T-cell (primary cell): ENCODE measurements at regions not wholly inside any gene's neighbourhood (a gene's known extent, or its start where the extent isn't known, plus 50 kb on each side); places are given as distances from the start of the nearest gene placed in this dataset.

Experiments
- ATAC-seq, 4 experiments: fragments of 200-7000 bp in 3 of 4; fragments of 150-1000 bp in 1 of 4; cut with Tn5 transposase; replicated peaks in 1 of 4; 1 replicate in 3 of 4; 2 replicates in 1 of 4; pipeline ENCODE4 v1.10.0; 2021; ENCODE audit warnings: moderate library complexity in 3 of 4, mild to moderate bottlenecking in 2 of 4, moderate number of reproducible peaks in 1 of 4
- CTCF ChIA-PET, 2 donors: fragments of 300-600 bp; sonication (Branson Sonifier 250); formaldehyde crosslinking; loops; one replicate each; lab custom pipeline; 2022; ENCODE audit warnings: antibody characterized with exemption in 2 of 2; lab: Charles Lee
- POLR2A ChIA-PET, 2 donors: fragments of 300-600 bp; sonication (Branson Sonifier 250); formaldehyde crosslinking; loops; one replicate each; lab custom pipeline; 2022; ENCODE audit warnings: antibody characterized with exemption in 2 of 2; lab: Charles Lee
- DNase-seq, 35 experiments: peaks; one replicate each; pipeline versions ENCODE4 v3.0.0 to v3.0.0-alpha.2; 2013 to 2023
- H3K27ac ChIP-seq: one replicate; pipeline ENCODE4 v1.5.1; 2013; ENCODE audit warnings: low read length
- H3K27me3 ChIP-seq, 2 experiments: replicated peaks in 1 of 2; 1 replicate in 1 of 2; 2 replicates in 1 of 2; pipeline versions ENCODE4 v1.6.1 to v1.7.0; 2013; ENCODE audit warnings: low read length in 1 of 2, mixed read lengths in 1 of 2; ENCODE audit not compliant: control insufficient read depth in 2 of 2, insufficient read depth in 2 of 2; ENCODE audit errors: extremely low read depth in 1 of 2
- H3K36me3 ChIP-seq, 2 donors: 1 replicate in 1 of 2; 2 replicates in 1 of 2; pipeline versions ENCODE4 v1.6.1 to v1.7.0; 2013; ENCODE audit warnings: low read length in 1 of 2; ENCODE audit not compliant: control insufficient read depth in 2 of 2, insufficient read depth in 1 of 2; ENCODE audit errors: extremely low read depth in 1 of 2
- H3K4me1 ChIP-seq, 2 experiments: 1 replicate in 1 of 2; 2 replicates in 1 of 2; pipeline versions ENCODE4 v1.6.1 to v1.7.0; 2013; ENCODE audit warnings: low read length in 2 of 2, mixed read lengths in 1 of 2; ENCODE audit not compliant: insufficient read depth in 2 of 2, control insufficient read depth in 1 of 2; ENCODE audit errors: extremely low read depth in 1 of 2
- H3K4me3 ChIP-seq, 2 donors: 1 replicate in 1 of 2; 2 replicates in 1 of 2; pipeline versions ENCODE4 v1.5.1 to v1.7.0; 2013; ENCODE audit warnings: mild to moderate bottlenecking in 2 of 2, low read length in 1 of 2, moderate library complexity in 1 of 2; ENCODE audit not compliant: control insufficient read depth in 1 of 2; ENCODE audit errors: extremely low read depth in 1 of 2
- H3K9me3 ChIP-seq: 2 replicates; pipeline ENCODE4 v1.7.0; 2013
- H3K27ac Mint-ChIP-seq, 2 donors: one replicate each; pipeline ENCODE4 v1.8.0; 2020 to 2021; ENCODE audit warnings: mild to moderate bottlenecking in 2 of 2, mixed read lengths in 2 of 2
- H3K27me3 Mint-ChIP-seq, 2 donors: one replicate each; pipeline ENCODE4 v1.8.0; 2021 to 2022; ENCODE audit warnings: mixed read lengths in 2 of 2
- H3K36me3 Mint-ChIP-seq: one replicate; pipeline ENCODE4 v1.8.0; 2021; ENCODE audit warnings: mixed read lengths
- H3K4me1 Mint-ChIP-seq, 3 donors: one replicate each; pipeline ENCODE4 v1.8.0; 2020 to 2022; ENCODE audit warnings: mixed read lengths in 3 of 3, mild to moderate bottlenecking in 1 of 3
- H3K4me3 Mint-ChIP-seq, 3 donors: one replicate each; pipeline ENCODE4 v1.8.0; 2020 to 2022; ENCODE audit warnings: mild to moderate bottlenecking in 3 of 3, mixed read lengths in 3 of 3, moderate library complexity in 3 of 3
- H3K9me3 Mint-ChIP-seq, 3 donors: one replicate each; pipeline ENCODE4 v1.8.0; 2020 to 2022; ENCODE audit warnings: mixed read lengths in 3 of 3
- WGBS: methylation state at CpG from one replicate; pipeline ENCODE4 v1.1.5; 2013; ENCODE audit warnings: missing lambda C conversion rate; ENCODE audit not compliant: insufficient coverage; 5-methylcytosine and 5-hydroxymethylcytosine counted together

- H3K4me3 Mint-ChIP-seq, result no peak overlapping the region
- POLR2A ChIA-PET, result no interaction called here
- H3K27ac ChIP-seq, result no peak overlapping the region
- CTCF ChIA-PET, result no interaction called here
- H3K27me3 ChIP-seq, result no peaks in the 10 kb centered on the region
- no peak overlapping the region for H3K27ac Mint-ChIP-seq
- peaks cover 0 to 11% (median 8%) of the 10 kb centered on the region in 3 donors for H3K9me3 Mint-ChIP-seq
- no peaks in the 10 kb centered on the region for H3K9me3 ChIP-seq
- no peaks in the 10 kb centered on the region for H3K27me3 Mint-ChIP-seq
- no peaks in the 10 kb centered on the region for H3K4me1 Mint-ChIP-seq
- H3K36me3 Mint-ChIP-seq, result no peaks in the 10 kb centered on the region
- no CpG with 5 or more reads among the region's 3 CpGs for WGBS
- H3K4me3 ChIP-seq, result no peak overlapping the region
- no peak for DNase-seq
- ATAC-seq, result no peak
- no peaks in the 10 kb centered on the region for H3K36me3 ChIP-seq
- no peaks in the 10 kb centered on the region for H3K4me1 ChIP-seq
Observed at GRCh38 chr3:180329187-180329586, 272.8 kb upstream of the TTC14 start.

- no peaks in the 10 kb centered on the region for H3K27me3 Mint-ChIP-seq
- Histone ChIP-seq H3K36me3 (no peaks in the 10 kb centered on the region), H3K9me3 (no peaks in the 10 kb centered on the region), H3K27me3 (no peaks in the 10 kb centered on the region), H3K27ac (no peak overlapping the region), H3K4me1 (no peaks in the 10 kb centered on the region), H3K4me3 (no peak overlapping the region)
- H3K4me1 Mint-ChIP-seq, result no peaks in the 10 kb centered on the region
- DNase-seq (no peak), ATAC-seq (no peak)
- no CpG with 5 or more reads among the region's 2 CpGs for WGBS
- H3K27ac Mint-ChIP-seq, result no peak overlapping the region
- no peak overlapping the region for H3K4me3 Mint-ChIP-seq
- ChIA-PET POLR2A (no interaction called here), CTCF (no interaction called here)
- peaks cover 0 to 9% (median 8%) of the 10 kb centered on the region in 3 donors for H3K9me3 Mint-ChIP-seq
- no peaks in the 10 kb centered on the region for H3K36me3 Mint-ChIP-seq
Observed at GRCh38 chr3:180329847-180330246, 272.1 kb upstream of the TTC14 start.

GRCh38 chr3:180330440-180330839 is 271.5 kb upstream of the TTC14 start:
- H3K27ac ChIP-seq, result no peak overlapping the region
- H3K36me3 ChIP-seq, result no peaks in the 10 kb centered on the region
- Mint-ChIP-seq H3K4me3 (no peak overlapping the region), H3K27me3 (no peaks in the 10 kb centered on the region), H3K4me1 (no peaks in the 10 kb centered on the region), H3K27ac (no peak overlapping the region), H3K9me3 (peaks cover 0 to 9% (median 8%) of the 10 kb centered on the region in 3 donors), H3K36me3 (no peaks in the 10 kb centered on the region)
- no peaks in the 10 kb centered on the region for H3K9me3 ChIP-seq
- no peak overlapping the region for H3K4me3 ChIP-seq
- ChIA-PET CTCF (no interaction called here), POLR2A (no interaction called here)
- ATAC-seq (no peak), DNase-seq (no peak)
- no CpG with 5 or more reads among the region's 1 CpG for WGBS
- H3K4me1 ChIP-seq, result no peaks in the 10 kb centered on the region
- H3K27me3 ChIP-seq, result no peaks in the 10 kb centered on the region

- WGBS, result 80% methylated on average over 1 of the region's 4 CpGs
- POLR2A ChIA-PET, result no interaction called here
- Histone ChIP-seq H3K27me3 (no peaks in the 10 kb centered on the region), H3K4me1 (no peaks in the 10 kb centered on the region), H3K36me3 (no peaks in the 10 kb centered on the region), H3K9me3 (no peaks in the 10 kb centered on the region), H3K27ac (no peak overlapping the region), H3K4me3 (no peak overlapping the region)
- DNase-seq (no peak), ATAC-seq (no peak)
- Mint-ChIP-seq H3K27me3 (no peaks in the 10 kb centered on the region), H3K36me3 (no peaks in the 10 kb centered on the region), H3K9me3 (peaks cover 0 to 9% (median 8%) of the 10 kb centered on the region in 3 donors), H3K4me3 (no peak overlapping the region), H3K27ac (no peak overlapping the region), H3K4me1 (no peaks in the 10 kb centered on the region)
- CTCF ChIA-PET, result no interaction called here
Observed at GRCh38 chr3:180332608-180333007, 269.4 kb upstream of the TTC14 start.

GRCh38 chr3:180335050-180335449 is 266.9 kb upstream of the TTC14 start:
- ChIA-PET POLR2A (no interaction called here), CTCF (no interaction called here)
- ATAC-seq (no peak), DNase-seq (no peak)
- no peaks in the 10 kb centered on the region for H3K9me3 ChIP-seq
- no peaks in the 10 kb centered on the region for H3K36me3 ChIP-seq
- WGBS, result 83% methylated on average over 1 of the region's 3 CpGs
- peaks cover 3 to 9% (median 8%) of the 10 kb centered on the region in 3 donors for H3K9me3 Mint-ChIP-seq
- no peaks in the 10 kb centered on the region for H3K4me1 Mint-ChIP-seq
- H3K27me3 ChIP-seq, result no peaks in the 10 kb centered on the region
- H3K36me3 Mint-ChIP-seq, result no peaks in the 10 kb centered on the region
- no peak overlapping the region for H3K27ac ChIP-seq
- H3K4me1 ChIP-seq, result no peaks in the 10 kb centered on the region
- H3K4me3 Mint-ChIP-seq, result no peak overlapping the region
- H3K27me3 Mint-ChIP-seq, result no peaks in the 10 kb centered on the region
- no peak overlapping the region for H3K4me3 ChIP-seq
- H3K27ac Mint-ChIP-seq, result no peak overlapping the region

- H3K36me3 ChIP-seq, result no peaks in the 10 kb centered on the region
- ATAC-seq (no peak), DNase-seq (no peak)
- no peaks in the 10 kb centered on the region for H3K27me3 ChIP-seq
- Mint-ChIP-seq H3K27me3 (no peaks in the 10 kb centered on the region), H3K9me3 (peaks cover 0 to 15% (median 0%) of the 10 kb centered on the region in 3 donors), H3K36me3 (no peaks in the 10 kb centered on the region), H3K4me3 (no peak overlapping the region), H3K27ac (no peak overlapping the region), H3K4me1 (no peaks in the 10 kb centered on the region)
- H3K27ac ChIP-seq, result no peak overlapping the region
- H3K4me3 ChIP-seq, result no peak overlapping the region
- WGBS, result 100% methylated on average over 2 of the region's 2 CpGs
- ChIA-PET CTCF (no interaction called here), POLR2A (interaction anchor here in 1 of 2 donors (0.6 kb wide), 1 partner anchor 229 kb away, joined by 4 read pairs; no protein-coding TSS in a partner anchor)
- no peaks in the 10 kb centered on the region for H3K4me1 ChIP-seq
- no peaks in the 10 kb centered on the region for H3K9me3 ChIP-seq
Observed at GRCh38 chr3:180340395-180340794, 261.6 kb upstream of the TTC14 start.

- Mint-ChIP-seq H3K9me3 (peaks cover 0 to 15% (median 0%) of the 10 kb centered on the region in 3 donors), H3K4me3 (no peak overlapping the region), H3K36me3 (no peaks in the 10 kb centered on the region), H3K27ac (no peak overlapping the region), H3K4me1 (no peaks in the 10 kb centered on the region), H3K27me3 (no peaks in the 10 kb centered on the region)
- ATAC-seq, result no peak
- Histone ChIP-seq H3K27ac (no peak overlapping the region), H3K4me1 (no peaks in the 10 kb centered on the region), H3K9me3 (no peaks in the 10 kb centered on the region), H3K27me3 (no peaks in the 10 kb centered on the region), H3K4me3 (no peak overlapping the region), H3K36me3 (no peaks in the 10 kb centered on the region)
- ChIA-PET POLR2A (no interaction called here), CTCF (no interaction called here)
- no peak for DNase-seq
- WGBS, result no CpG with 5 or more reads among the region's 3 CpGs
Observed at GRCh38 chr3:180341516-180341915, 260.4 kb upstream of the TTC14 start.
